HG02798 (cell line): ENCODE measurements at regions not wholly inside any gene's neighbourhood (a gene's known extent, or its start where the extent isn't known, plus 50 kb on each side); places are given as distances from the start of the nearest gene placed in this dataset.
"Not testable (repeated sequence)": the region's sequence is repeated elsewhere in the genome, so short reads cannot be mapped to it uniquely, and the experiment has no call there.

Experiments used
- ATAC-seq: cut with Tn5 transposase; IDR thresholded peaks from one replicate; pipeline ENCODE4 v1.9.1; 2021; ENCODE audit warnings: mild to moderate bottlenecking; ENCODE audit not compliant: unreplicated experiment, poor library complexity

GRCh38 chr21:32823296-32823695 is 51.7 kb upstream of the PAXBP1 start:
- not testable (repeated sequence) for ATAC-seq

- ATAC-seq: no peak
Measured at GRCh38 chr21:32824950-32825349, 53.4 kb upstream of the PAXBP1 start.

GRCh38 chr21:32826329-32827167 is 55.0 kb upstream of the PAXBP1 start:
- peak; percentile 63 for ATAC-seq

GRCh38 chr21:32828908-32829307 is 57.4 kb upstream of the PAXBP1 start:
- no peak for ATAC-seq

- ATAC-seq: no peak
Measured at GRCh38 chr21:32829504-32829903, 57.9 kb upstream of the PAXBP1 start.

- not testable (repeated sequence) for ATAC-seq
Measured at GRCh38 chr21:32831779-32832178, 60.2 kb upstream of the PAXBP1 start.

GRCh38 chr21:32834211-32834915 is 62.8 kb upstream of the PAXBP1 start:
- no peak for ATAC-seq

- ATAC-seq: no peak
Measured at GRCh38 chr21:32834916-32835235, 63.3 kb upstream of the PAXBP1 start.

GRCh38 chr21:32842146-32842545 is 70.6 kb upstream of the PAXBP1 start:
- no peak for ATAC-seq

- ATAC-seq: no peak
Measured at GRCh38 chr21:32843561-32843960, 72.0 kb upstream of the PAXBP1 start.

GRCh38 chr21:32844076-32844475 is 72.5 kb upstream of the PAXBP1 start:
- ATAC-seq: no peak

GRCh38 chr21:32844653-32845436 is 73.3 kb upstream of the PAXBP1 start:
- ATAC-seq: no peak

GRCh38 chr21:32858628-32859027 is 87.1 kb upstream of the PAXBP1 start:
- no peak for ATAC-seq

GRCh38 chr21:32860399-32860798 is 88.8 kb upstream of the PAXBP1 start:
- ATAC-seq: no peak

- no peak for ATAC-seq
Measured at GRCh38 chr21:32861866-32862265, 90.3 kb upstream of the PAXBP1 start.

GRCh38 chr21:32867597-32867996 is 96.0 kb upstream of the PAXBP1 start:
- ATAC-seq: no peak

GRCh38 chr21:32868631-32869454 is 97.3 kb upstream of the PAXBP1 start:
- ATAC-seq: no peak

- no peak for ATAC-seq
Measured at GRCh38 chr21:32869459-32869858, 97.9 kb upstream of the PAXBP1 start.

- ATAC-seq: no peak
Measured at GRCh38 chr21:32876426-32876825, 104.9 kb upstream of the PAXBP1 start.

- ATAC-seq: not testable (repeated sequence)
Measured at GRCh38 chr21:32877888-32878287, 106.3 kb upstream of the PAXBP1 start.
